HUES48 (cell line): ENCODE measurements at regions not wholly inside any gene's neighbourhood (a gene's known extent, or its start where the extent isn't known, plus 50 kb on each side); places are given as distances from the start of the nearest gene placed in this dataset.

Experiments
- H3K27ac ChIP-seq: one replicate; pipeline ENCODE4 v1.7.0; 2013; ENCODE audit warnings: low read depth, low read length, inconsistent platforms
- H3K27me3 ChIP-seq: 2 replicates; pipeline ENCODE4 v1.6.1; 2013; ENCODE audit warnings: mild to moderate bottlenecking, low read length; ENCODE audit not compliant: control insufficient read depth, insufficient read depth
- H3K36me3 ChIP-seq: 2 replicates; pipeline ENCODE4 v1.6.1; 2013; ENCODE audit warnings: low read length; ENCODE audit not compliant: control insufficient read depth, insufficient read depth
- H3K4me1 ChIP-seq: 2 replicates; pipeline ENCODE4 v1.6.1; 2013; ENCODE audit warnings: mild to moderate bottlenecking, low read length; ENCODE audit not compliant: control insufficient read depth, insufficient read depth
- H3K4me3 ChIP-seq: 2 replicates; pipeline ENCODE4 v1.5.1; 2013; ENCODE audit warnings: mild to moderate bottlenecking, low read depth, low read length
- H3K9ac ChIP-seq: 2 replicates; pipeline ENCODE4 v1.6.1; 2013; ENCODE audit warnings: mild to moderate bottlenecking, low read depth, low read length, moderate library complexity
- H3K9me3 ChIP-seq: 2 replicates; pipeline ENCODE4 v1.6.1; 2013; ENCODE audit warnings: low read length; ENCODE audit not compliant: control insufficient read depth, insufficient read depth

- H3K36me3 ChIP-seq = no peaks in the 10 kb centered on the region
- no peaks in the 10 kb centered on the region for H3K9me3 ChIP-seq
- H3K27ac ChIP-seq = no peak overlapping the region
- no peak overlapping the region for H3K4me3 ChIP-seq
- no peaks in the 10 kb centered on the region for H3K27me3 ChIP-seq
- no peaks in the 10 kb centered on the region for H3K4me1 ChIP-seq
- H3K9ac ChIP-seq = no peak overlapping the region
Measured at GRCh38 chr22:49620003-49620556, 207.6 kb downstream of the BRD1 start.

DNA sequence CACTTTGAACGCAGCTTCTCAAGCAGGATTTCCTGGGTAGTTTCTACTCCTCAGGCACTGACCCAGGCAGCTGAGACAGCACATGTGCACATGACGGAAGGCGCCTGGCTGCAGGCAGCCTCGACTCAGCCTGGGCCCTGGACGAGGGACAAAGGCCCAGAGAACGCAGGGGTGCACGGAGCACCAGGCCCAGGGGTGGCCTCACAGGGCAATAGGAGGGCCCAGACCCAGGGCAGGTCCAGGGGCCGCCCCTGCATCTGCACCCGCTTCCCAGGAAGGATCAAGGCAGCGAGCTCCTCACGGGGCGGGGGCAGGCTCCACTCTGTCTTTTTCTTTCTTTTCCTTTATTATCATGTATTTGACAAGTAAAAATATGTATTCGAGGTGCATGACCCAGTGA, 208.4 kb downstream of the BRD1 start:
- no peaks in the 10 kb centered on the region for H3K27me3 ChIP-seq
- H3K9me3 ChIP-seq = no peaks in the 10 kb centered on the region
- H3K9ac ChIP-seq = no peak overlapping the region
- H3K36me3 ChIP-seq = no peaks in the 10 kb centered on the region
- no peaks in the 10 kb centered on the region for H3K4me1 ChIP-seq
- H3K27ac ChIP-seq = no peak overlapping the region
- no peak overlapping the region for H3K4me3 ChIP-seq

GRCh38 chr22:49618677-49618953, 209.1 kb downstream of the BRD1 start:
- H3K9me3 ChIP-seq = no peaks in the 10 kb centered on the region
- no peaks in the 10 kb centered on the region for H3K36me3 ChIP-seq

GRCh38 chr22:49617866-49618676, 209.6 kb downstream of the BRD1 start:
- Histone ChIP-seq H3K27me3 (no peaks in the 10 kb centered on the region), H3K4me3 (no peak overlapping the region), H3K9ac (no peak overlapping the region), H3K36me3 (no peaks in the 10 kb centered on the region), H3K4me1 (no peaks in the 10 kb centered on the region), H3K27ac (no peak overlapping the region), H3K9me3 (no peaks in the 10 kb centered on the region)

More at GRCh38 chr22:49618677-49618953, 209.1 kb downstream of the BRD1 start:
- Histone ChIP-seq H3K4me1 (no peaks in the 10 kb centered on the region), H3K4me3 (no peak overlapping the region), H3K27me3 (no peaks in the 10 kb centered on the region), H3K27ac (no peak overlapping the region), H3K9ac (no peak overlapping the region)

DNA sequence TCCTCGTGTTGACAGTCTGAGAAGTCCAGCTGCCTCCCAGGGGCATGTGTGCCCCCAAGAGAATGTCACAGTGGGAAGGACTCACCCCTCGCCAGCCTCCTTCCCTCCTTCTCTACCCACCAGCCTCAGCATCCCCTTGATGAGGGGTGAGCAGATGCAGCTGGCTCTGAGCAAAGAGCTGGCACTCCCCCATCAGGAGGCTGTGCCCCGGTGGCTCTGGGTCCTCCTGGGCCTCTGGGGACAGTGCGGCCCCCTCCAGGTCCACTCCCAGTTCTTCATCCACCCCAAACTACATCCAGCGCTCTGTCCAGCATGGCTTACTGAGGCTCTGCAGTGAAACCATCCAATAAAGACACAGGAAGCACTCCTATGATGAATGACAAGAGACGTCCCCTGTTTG, 210.4 kb downstream of the BRD1 start:
- Histone ChIP-seq H3K4me1 (no peaks in the 10 kb centered on the region), H3K4me3 (no peak overlapping the region), H3K27me3 (no peaks in the 10 kb centered on the region), H3K9me3 (no peaks in the 10 kb centered on the region), H3K36me3 (no peaks in the 10 kb centered on the region), H3K27ac (no peak overlapping the region), H3K9ac (no peak overlapping the region)

GRCh38 chr22:49616356-49617231, 211.1 kb downstream of the BRD1 start:
- H3K4me1 ChIP-seq = no peaks in the 10 kb centered on the region
- H3K27ac ChIP-seq = no peak overlapping the region
- H3K4me3 ChIP-seq = no peak overlapping the region
- no peaks in the 10 kb centered on the region for H3K36me3 ChIP-seq
- H3K9me3 ChIP-seq = no peaks in the 10 kb centered on the region
- no peaks in the 10 kb centered on the region for H3K27me3 ChIP-seq
- H3K9ac ChIP-seq = no peak overlapping the region

GRCh38 chr22:49614966-49615965, 212.4 kb downstream of the BRD1 start:
- no peak overlapping the region for H3K4me3 ChIP-seq
- H3K9me3 ChIP-seq = no peaks in the 10 kb centered on the region
- no peaks in the 10 kb centered on the region for H3K27me3 ChIP-seq
- no peaks in the 10 kb centered on the region for H3K4me1 ChIP-seq
- no peak overlapping the region for H3K27ac ChIP-seq
- no peak overlapping the region for H3K9ac ChIP-seq
- H3K36me3 ChIP-seq = no peaks in the 10 kb centered on the region

GRCh38 chr22:49613511-49614270, 214.0 kb downstream of the BRD1 start:
- H3K9me3 ChIP-seq = no peaks in the 10 kb centered on the region
- no peak overlapping the region for H3K27ac ChIP-seq
- no peaks in the 10 kb centered on the region for H3K4me1 ChIP-seq
- no peak overlapping the region for H3K4me3 ChIP-seq
- H3K9ac ChIP-seq = no peak overlapping the region
- no peaks in the 10 kb centered on the region for H3K36me3 ChIP-seq
- H3K27me3 ChIP-seq = no peaks in the 10 kb centered on the region

- H3K4me1 ChIP-seq = no peaks in the 10 kb centered on the region
- H3K36me3 ChIP-seq = no peaks in the 10 kb centered on the region
- H3K4me3 ChIP-seq = no peak overlapping the region
- H3K9me3 ChIP-seq = no peaks in the 10 kb centered on the region
- no peak overlapping the region for H3K27ac ChIP-seq
- H3K9ac ChIP-seq = no peak overlapping the region
- H3K27me3 ChIP-seq = no peaks in the 10 kb centered on the region
Measured at GRCh38 chr22:49613108-49613507, 214.6 kb downstream of the BRD1 start.
